ENCODE measurements at regions not wholly inside any gene's neighbourhood (a gene's known extent, or its start where the extent isn't known, plus 50 kb on each side); places are given as distances from the start of the nearest gene placed in this dataset.
A peak's percentile ranks its signal among the peaks of the same experiment; 100 is the strongest.

DNA sequence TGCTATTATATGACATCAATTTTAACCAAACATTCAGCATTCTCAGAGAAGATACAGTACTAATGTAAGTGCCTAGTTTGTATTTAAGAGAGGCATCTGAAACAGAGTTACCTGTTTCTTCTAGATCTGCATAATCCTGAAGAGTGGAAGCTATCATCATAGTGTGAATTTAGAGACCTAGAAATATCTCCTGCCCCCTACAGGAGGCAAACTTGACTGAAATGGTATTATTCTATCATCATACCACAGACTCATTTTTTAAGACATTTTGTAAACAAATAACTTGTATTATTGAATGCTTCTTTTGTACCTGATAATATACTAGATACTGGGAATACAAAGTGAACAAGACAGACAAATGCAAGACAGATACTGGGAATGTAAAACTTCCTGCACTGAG lies 216.8 kb upstream of the RPS23 start:
- CTCF ChIA-PET (ENCODE audit: low intra/inter-chr PET ratio, low total read pairs): no interaction called here
- in situ Hi-C loops (cut with HindIII; ENCODE audit: extremely low pct_ligation_motif_present, low pct_unique_long_range_greater_than_20kb): no loop called here

More for the DNA sequence above, 216.8 kb upstream of the RPS23 start:
- BruUV-seq (replicated peaks): no TSS peak
- H3K4me3 ChIP-seq (replicated peaks in 1 of 3; ENCODE audit: insufficient read depth in 1 of 3, low read depth in 2 of 3, low read length in 3 of 3): no peak overlapping the region
- ATAC-seq (no peak), DNase-seq (ENCODE audit: low spot score) (no peak), FAIRE-seq (no peak)
- no peaks in the 10 kb centered on the region for H3K36me3 ChIP-seq (replicated peaks in 1 of 2; ENCODE audit: control insufficient read depth in 1 of 2, insufficient read depth in 2 of 2, low read length in 2 of 2)
- H2AFZ ChIP-seq (ENCODE audit: low read length): no peak overlapping the region
- H3K27me3 ChIP-seq (ENCODE audit: control insufficient read depth in 1 of 2, insufficient read depth in 2 of 2, low read length in 2 of 2): no peaks in the 10 kb centered on the region
- H3K9ac ChIP-seq (ENCODE audit: insufficient read depth, low read depth, low read length): no peak overlapping the region
- H3K4me1 ChIP-seq (ENCODE audit: insufficient read depth, low read length): peaks cover 4% of the 10 kb centered on the region
- H4K20me1 ChIP-seq (ENCODE audit: insufficient read depth, low read length): no peaks in the 10 kb centered on the region
- H3K9me3 ChIP-seq (ENCODE audit: low read length): no peaks in the 10 kb centered on the region
- no peaks in the 10 kb centered on the region for H3K79me2 ChIP-seq (ENCODE audit: insufficient read depth, low read length)
- POLR2A ChIA-PET: no interaction called here
- H3K4me2 ChIP-seq (ENCODE audit: low read depth, low read length): no peak overlapping the region
- no peak overlapping the region for H3K27ac ChIP-seq (ENCODE audit: extremely low read length, insufficient read depth, low read length)
- TF ChIP-seq, protein P1, sequence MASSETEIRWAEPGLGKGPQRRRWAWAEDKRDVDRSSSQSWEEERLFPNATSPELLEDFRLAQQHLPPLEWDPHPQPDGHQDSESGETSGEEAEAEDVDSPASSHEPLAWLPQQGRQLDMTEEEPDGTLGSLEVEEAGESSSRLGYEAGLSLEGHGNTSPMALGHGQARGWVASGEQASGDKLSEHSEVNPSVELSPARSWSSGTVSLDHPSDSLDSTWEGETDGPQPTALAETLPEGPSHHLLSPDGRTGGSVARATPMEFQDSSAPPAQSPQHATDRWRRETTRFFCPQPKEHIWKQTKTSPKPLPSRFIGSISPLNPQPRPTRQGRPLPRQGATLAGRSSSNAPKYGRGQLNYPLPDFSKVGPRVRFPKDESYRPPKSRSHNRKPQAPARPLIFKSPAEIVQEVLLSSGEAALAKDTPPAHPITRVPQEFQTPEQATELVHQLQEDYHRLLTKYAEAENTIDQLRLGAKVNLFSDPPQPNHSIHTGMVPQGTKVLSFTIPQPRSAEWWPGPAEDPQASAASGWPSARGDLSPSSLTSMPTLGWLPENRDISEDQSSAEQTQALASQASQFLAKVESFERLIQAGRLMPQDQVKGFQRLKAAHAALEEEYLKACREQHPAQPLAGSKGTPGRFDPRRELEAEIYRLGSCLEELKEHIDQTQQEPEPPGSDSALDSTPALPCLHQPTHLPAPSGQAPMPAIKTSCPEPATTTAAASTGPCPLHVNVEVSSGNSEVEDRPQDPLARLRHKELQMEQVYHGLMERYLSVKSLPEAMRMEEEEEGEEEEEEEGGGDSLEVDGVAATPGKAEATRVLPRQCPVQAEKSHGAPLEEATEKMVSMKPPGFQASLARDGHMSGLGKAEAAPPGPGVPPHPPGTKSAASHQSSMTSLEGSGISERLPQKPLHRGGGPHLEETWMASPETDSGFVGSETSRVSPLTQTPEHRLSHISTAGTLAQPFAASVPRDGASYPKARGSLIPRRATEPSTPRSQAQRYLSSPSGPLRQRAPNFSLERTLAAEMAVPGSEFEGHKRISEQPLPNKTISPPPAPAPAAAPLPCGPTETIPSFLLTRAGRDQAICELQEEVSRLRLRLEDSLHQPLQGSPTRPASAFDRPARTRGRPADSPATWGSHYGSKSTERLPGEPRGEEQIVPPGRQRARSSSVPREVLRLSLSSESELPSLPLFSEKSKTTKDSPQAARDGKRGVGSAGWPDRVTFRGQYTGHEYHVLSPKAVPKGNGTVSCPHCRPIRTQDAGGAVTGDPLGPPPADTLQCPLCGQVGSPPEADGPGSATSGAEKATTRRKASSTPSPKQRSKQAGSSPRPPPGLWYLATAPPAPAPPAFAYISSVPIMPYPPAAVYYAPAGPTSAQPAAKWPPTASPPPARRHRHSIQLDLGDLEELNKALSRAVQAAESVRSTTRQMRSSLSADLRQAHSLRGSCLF (CRISPR knock-in tag; IDR thresholded peaks at IDR 0.05; ENCODE audit: borderline replicate concordance): no peak
- TF ChIP-seq STAG1 (CRISPR knock-in tag; IDR thresholded peaks at IDR 0.05): peak; percentile 47
- intact Hi-C loops (cut with micrococcal nuclease; ENCODE audit: unreplicated experiment): loop anchor here (10.0 kb wide), 1 partner anchor 140 kb away; no protein-coding TSS in a partner anchor

All from HepG2 (cell line).